Ishikawa (cell line): ENCODE measurements at regions not wholly inside any gene's neighbourhood (a gene's known extent, or its start where the extent isn't known, plus 50 kb on each side); places are given as distances from the start of the nearest gene placed in this dataset.

ENCODE experiments used
- CEBPB ChIP-seq: IDR thresholded peaks from 2 replicates; pipeline ENCODE4 v1.6.1; 2012
- CREB1 ChIP-seq: IDR thresholded peaks from 2 replicates; pipeline ENCODE4 v1.6.1; 2012; ENCODE audit warnings: low read depth
- EGR1 ChIP-seq: IDR thresholded peaks from 2 replicates; pipeline ENCODE4 v1.6.1; 2012
- EP300 ChIP-seq: IDR thresholded peaks from 2 replicates; pipeline ENCODE4 v1.6.1; 2012; ENCODE audit warnings: borderline replicate concordance
- FOXM1 ChIP-seq: IDR thresholded peaks from 2 replicates; pipeline ENCODE4 v1.6.1; 2012; ENCODE audit warnings: low read depth, borderline replicate concordance
- NFIC ChIP-seq: IDR thresholded peaks from 2 replicates; pipeline ENCODE4 v1.6.1; 2012
- RAD21 ChIP-seq: IDR thresholded peaks from 2 replicates; pipeline ENCODE4 v1.6.1; 2012; ENCODE audit warnings: low read depth
- TAF1 ChIP-seq: IDR thresholded peaks from 2 replicates; pipeline ENCODE4 v1.6.1; 2012; ENCODE audit warnings: low read depth, mild to moderate bottlenecking
- TCF12 ChIP-seq: IDR thresholded peaks from 2 replicates; pipeline ENCODE4 v1.6.1; 2012; ENCODE audit warnings: low read depth
- TEAD4 ChIP-seq: IDR thresholded peaks from 2 replicates; pipeline ENCODE4 v1.6.1; 2012
- YY1 ChIP-seq: IDR thresholded peaks from 2 replicates; pipeline ENCODE4 v1.6.1; 2012; ENCODE audit warnings: low read depth
- ZBTB7A ChIP-seq: IDR thresholded peaks from 2 replicates; pipeline ENCODE4 v1.6.1; 2012; ENCODE audit warnings: low read depth
- TF ChIP-seq, protein P1 (sequence below): IDR thresholded peaks from 2 replicates; pipeline ENCODE4 v1.6.1; 2012
- TF ChIP-seq, protein P2 (sequence below): IDR thresholded peaks from 2 replicates; pipeline ENCODE4 v1.6.1; 2012; ENCODE audit warnings: low read depth, mild to moderate bottlenecking
- TF ChIP-seq, protein P3 (sequence below): IDR thresholded peaks from 2 replicates; pipeline ENCODE4 v1.6.1; 2012

DNA sequence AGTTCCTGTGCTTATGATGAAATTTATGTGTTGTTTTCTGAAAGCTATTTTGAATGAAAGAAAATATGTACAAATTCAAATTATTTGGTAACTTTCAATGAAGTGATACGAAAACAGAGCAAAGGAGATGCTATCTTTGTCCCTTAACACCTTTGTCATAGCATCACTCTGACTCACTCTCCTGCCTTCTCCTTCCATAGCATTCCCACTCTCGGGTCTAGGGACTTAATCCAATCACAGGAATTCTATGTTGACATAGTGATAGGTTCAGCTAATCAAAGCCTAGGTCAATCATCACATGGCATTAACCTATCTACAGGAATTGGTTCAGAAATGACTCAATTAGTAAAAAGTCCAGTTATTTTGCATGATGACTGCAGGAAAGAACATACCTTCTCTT, 464.7 kb upstream of the RORB start:
- TF ChIP-seq YY1 (no peak), RAD21 (no peak), TAF1 (no peak), NFIC (no peak), EP300 (no peak), FOXM1 (no peak)
- TF ChIP-seq, protein P1, sequence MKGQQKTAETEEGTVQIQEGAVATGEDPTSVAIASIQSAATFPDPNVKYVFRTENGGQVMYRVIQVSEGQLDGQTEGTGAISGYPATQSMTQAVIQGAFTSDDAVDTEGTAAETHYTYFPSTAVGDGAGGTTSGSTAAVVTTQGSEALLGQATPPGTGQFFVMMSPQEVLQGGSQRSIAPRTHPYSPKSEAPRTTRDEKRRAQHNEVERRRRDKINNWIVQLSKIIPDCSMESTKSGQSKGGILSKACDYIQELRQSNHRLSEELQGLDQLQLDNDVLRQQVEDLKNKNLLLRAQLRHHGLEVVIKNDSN = no peak
- TF ChIP-seq, protein P2, sequence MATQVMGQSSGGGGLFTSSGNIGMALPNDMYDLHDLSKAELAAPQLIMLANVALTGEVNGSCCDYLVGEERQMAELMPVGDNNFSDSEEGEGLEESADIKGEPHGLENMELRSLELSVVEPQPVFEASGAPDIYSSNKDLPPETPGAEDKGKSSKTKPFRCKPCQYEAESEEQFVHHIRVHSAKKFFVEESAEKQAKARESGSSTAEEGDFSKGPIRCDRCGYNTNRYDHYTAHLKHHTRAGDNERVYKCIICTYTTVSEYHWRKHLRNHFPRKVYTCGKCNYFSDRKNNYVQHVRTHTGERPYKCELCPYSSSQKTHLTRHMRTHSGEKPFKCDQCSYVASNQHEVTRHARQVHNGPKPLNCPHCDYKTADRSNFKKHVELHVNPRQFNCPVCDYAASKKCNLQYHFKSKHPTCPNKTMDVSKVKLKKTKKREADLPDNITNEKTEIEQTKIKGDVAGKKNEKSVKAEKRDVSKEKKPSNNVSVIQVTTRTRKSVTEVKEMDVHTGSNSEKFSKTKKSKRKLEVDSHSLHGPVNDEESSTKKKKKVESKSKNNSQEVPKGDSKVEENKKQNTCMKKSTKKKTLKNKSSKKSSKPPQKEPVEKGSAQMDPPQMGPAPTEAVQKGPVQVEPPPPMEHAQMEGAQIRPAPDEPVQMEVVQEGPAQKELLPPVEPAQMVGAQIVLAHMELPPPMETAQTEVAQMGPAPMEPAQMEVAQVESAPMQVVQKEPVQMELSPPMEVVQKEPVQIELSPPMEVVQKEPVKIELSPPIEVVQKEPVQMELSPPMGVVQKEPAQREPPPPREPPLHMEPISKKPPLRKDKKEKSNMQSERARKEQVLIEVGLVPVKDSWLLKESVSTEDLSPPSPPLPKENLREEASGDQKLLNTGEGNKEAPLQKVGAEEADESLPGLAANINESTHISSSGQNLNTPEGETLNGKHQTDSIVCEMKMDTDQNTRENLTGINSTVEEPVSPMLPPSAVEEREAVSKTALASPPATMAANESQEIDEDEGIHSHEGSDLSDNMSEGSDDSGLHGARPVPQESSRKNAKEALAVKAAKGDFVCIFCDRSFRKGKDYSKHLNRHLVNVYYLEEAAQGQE = no peak

DNA sequence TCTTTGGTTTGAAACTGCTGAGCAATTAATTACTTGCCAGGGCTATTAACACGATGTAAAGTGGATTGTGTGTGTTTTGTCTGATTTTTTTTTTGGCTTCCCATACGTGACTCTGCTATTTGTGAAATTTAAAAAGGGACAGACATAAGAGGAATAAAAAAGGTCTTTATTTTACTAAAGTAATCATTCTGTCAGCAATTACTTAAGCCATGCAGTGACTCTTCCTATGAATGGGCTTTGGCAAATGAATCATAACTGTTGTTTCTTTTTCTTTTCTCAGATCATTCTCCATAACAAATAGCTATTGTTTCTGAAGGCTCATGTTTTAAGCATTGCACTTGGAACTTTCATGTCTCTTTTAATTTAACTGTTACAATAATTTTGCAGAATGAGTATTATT, 461.3 kb upstream of the RORB start:
- TF ChIP-seq EP300 = no peak
- TF ChIP-seq TCF12 = no peak
- TF ChIP-seq NFIC = no peak
- TF ChIP-seq, protein P3, sequence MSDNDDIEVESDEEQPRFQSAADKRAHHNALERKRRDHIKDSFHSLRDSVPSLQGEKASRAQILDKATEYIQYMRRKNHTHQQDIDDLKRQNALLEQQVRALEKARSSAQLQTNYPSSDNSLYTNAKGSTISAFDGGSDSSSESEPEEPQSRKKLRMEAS = no peak
- no peak for TF ChIP-seq TEAD4
- TF ChIP-seq, protein P1 = no peak
- TF ChIP-seq CEBPB = no peak

DNA sequence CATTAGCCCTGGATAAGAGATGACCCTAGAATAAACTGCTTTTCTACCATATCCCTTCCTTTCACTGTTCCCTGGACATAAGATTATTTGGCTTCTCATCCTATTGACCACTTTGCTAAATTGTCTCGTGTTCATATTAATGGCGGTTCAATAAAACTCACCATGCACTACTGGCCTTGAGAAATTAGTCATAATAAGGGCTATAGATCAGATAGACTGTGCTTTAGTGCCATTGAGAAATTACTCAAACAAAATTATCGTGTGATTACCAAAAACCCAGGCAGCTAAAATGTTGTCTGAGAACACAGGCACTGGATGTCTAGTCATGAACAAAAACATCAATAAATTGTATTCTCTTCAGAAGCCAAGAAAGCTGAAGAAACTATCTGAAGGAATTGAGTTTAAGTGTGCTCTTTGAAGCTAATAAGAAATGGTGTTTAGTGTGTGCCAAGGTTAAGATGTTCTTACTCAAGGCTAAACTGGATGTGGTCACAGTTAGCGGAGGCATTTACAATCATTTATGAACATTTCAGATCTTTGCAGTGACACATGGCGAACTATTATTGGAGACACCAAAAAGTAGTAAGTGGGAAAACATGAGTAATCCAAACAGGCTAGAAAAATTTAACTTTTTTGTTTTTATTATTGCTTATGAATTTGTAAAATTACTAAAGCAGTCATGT, 460.4 kb upstream of the RORB start:
- TF ChIP-seq FOXM1 (no peak), ZBTB7A (no peak), EGR1 (no peak), TEAD4 (no peak), TCF12 (no peak), NFIC (no peak), CREB1 (no peak), TAF1 (no peak), RAD21 (no peak), YY1 (no peak), EP300 (no peak), CEBPB (no peak)
- TF ChIP-seq, protein P3 = no peak
- TF ChIP-seq, protein P1 = no peak
- TF ChIP-seq, protein P2 = no peak

DNA sequence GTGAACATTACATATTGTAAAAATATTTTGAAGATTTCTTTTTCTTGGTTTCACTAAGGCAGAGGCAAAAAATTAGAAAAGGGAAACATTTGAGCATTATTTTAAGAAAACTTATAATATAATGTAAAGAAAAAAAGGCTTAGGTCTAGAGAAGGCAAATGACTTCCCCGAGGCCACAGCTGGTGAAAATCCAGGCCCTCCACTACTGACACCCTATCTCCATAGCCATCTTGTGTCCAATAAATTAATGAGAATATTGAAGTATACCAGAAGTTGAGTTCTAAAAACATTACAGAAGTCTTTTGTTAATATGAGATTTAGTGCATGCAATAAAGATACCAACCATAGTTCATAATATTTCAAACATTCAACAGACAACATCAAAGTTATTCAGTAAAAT, 459.9 kb upstream of the RORB start:
- TF ChIP-seq, protein P3 = no peak
- TF ChIP-seq, protein P1 = no peak
- TF ChIP-seq NFIC (no peak), ZBTB7A (no peak), TAF1 (no peak)

DNA sequence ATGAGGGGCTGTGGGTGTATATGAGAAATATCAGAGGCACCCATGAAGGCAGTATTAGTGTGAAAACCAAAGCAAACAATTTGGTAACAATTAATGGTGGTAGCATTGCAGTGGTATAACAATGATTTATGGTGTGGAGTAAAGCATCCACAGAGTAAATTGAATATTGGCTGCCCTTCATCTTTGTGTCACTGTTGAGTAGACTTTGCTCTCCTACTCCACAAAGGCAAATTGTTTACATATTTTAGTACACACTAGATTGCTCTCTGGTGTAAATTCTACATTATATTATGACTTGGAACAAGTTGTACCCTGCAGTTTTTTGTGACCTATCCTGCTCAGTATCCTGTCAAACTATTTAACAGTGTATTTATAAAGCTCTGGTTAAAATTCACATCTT, 455.5 kb upstream of the RORB start:
- TF ChIP-seq FOXM1 (no peak), RAD21 (no peak), TAF1 (no peak), EP300 (no peak), CREB1 (no peak), YY1 (no peak), NFIC (no peak), EGR1 (no peak), CEBPB (no peak), TEAD4 (no peak)
- TF ChIP-seq, protein P1 = no peak
- TF ChIP-seq, protein P3 = no peak
- TF ChIP-seq, protein P2 = no peak
